NCI-H128 (cell line): ENCODE measurements at regions not wholly inside any gene's neighbourhood (a gene's known extent, or its start where the extent isn't known, plus 50 kb on each side); places are given as distances from the start of the nearest gene placed in this dataset.
A peak's percentile ranks its signal among the peaks of the same experiment; 100 is the strongest.

Experiments used
- DNase-seq: peaks from one replicate; lab custom pipeline; 2025; ENCODE audit not compliant: unreplicated experiment; lab: John Stamatoyannopoulos, UW

DNA sequence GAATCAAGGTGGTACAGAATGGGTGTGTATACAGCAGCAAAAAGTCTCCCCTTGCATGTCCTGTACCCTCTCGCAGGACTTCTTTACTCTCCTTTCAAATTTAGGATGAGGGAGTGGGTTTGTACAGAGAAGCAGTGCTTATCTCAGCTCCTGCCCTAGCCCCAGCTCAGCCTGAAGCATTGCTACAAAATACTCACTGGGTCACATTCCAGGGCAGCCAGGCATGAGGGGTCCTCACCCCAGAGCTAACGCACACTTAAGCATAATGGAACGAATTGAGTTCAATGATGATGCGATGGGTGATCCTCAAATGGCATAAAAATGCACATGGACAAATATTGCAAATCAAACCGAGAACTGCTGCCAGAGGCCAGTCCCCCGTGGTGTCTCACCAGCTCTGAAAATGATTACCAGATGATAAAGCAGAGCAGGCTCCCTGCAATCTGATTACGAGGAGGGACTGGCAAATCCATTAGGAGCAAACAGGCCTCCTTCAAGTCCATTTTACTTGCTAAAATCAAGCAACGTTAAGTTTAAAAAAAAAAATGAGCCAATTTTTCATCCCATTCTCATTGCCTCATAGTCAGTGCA, 231.6 kb upstream of the TAS2R1 start:
- no peak for DNase-seq

DNA sequence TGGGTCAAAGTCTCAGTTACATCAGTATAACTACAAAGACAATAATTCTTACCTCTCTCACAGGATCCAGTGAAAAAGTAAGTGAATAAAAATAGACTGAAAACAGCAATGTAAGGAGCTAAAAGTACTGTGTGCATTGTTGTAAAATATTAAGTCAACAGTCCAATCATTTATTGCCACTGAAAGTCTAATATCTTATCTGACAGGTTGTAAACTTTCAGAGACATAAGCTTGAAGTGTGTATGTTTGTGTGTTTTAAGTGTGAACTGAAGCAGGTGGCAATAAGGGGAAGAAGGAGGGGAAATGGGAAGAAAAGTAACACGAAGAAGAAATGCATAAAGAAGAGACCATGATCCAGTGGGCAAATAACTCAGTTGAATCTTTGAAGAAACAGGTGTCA, 229.7 kb upstream of the TAS2R1 start:
- no peak for DNase-seq

GRCh38 chr5:9858043-9858442, 227.9 kb upstream of the TAS2R1 start:
- DNase-seq = no peak

GRCh38 chr5:9853309-9853708, 223.2 kb upstream of the TAS2R1 start:
- no peak for DNase-seq

- no peak for DNase-seq
Observed at GRCh38 chr5:9852671-9853070, 222.5 kb upstream of the TAS2R1 start.

DNA sequence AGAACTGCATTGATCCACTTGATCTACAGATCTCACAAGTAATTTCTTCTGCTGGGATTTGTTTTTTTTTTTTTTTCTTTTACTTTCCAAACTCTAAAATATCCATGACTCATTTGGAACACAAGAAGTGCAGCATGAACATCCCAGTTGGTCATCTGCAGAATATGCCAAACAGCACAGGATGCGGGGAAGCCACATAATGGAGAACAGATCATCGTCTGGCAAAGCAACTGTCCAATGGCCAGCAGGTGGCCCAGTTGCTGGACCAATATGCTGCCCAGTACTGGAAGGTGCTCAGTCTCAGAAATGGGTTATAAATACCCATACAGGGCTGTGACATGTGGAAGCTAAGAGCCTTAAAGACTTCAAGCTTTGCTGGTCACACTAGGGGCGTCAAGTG, 221.3 kb upstream of the TAS2R1 start:
- no peak for DNase-seq

- DNase-seq = no peak
Observed at GRCh38 chr5:9850456-9850855, 220.3 kb upstream of the TAS2R1 start.

DNA sequence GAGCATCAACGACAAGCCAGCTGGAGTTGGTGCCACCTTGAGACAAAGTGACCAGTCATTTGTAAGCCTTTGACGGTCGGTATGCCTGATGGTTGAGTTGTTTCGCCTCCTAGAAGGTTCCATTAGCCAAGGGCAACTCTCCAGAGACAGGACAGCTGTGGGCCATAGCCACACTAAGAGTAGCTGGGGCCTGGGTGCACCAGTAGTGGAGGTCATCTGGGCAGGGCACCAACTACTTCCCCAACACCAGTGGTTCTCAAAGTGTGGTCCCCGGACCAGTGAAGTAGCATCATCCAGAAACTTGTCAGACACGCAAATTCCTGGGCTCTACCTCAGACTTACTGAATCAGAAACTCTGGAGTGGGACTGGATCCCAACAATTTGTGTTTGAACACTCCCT, 217.5 kb upstream of the TAS2R1 start:
- no peak for DNase-seq

DNA sequence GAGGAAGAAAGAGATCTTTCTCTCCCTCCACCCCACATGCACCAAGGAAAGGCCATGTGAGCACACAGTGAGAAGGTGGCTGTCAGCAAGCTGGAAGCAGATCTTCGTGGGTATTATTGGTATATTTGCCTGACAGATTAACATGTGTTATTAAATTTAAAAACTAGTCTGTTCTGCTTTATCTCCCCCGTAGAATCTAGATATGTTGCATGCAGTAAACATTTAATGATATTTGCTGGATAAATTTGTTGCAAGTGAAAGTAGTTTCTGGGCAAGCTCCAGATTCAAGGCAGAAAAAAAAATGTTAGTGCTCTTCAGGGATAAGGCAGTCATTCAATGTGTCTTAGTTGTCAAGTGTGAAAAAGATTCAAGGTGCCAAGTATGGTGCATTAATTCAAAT, 215.0 kb upstream of the TAS2R1 start:
- no peak for DNase-seq

- DNase-seq = no peak
Observed at GRCh38 chr5:9841516-9842170, 211.5 kb upstream of the TAS2R1 start.

DNA sequence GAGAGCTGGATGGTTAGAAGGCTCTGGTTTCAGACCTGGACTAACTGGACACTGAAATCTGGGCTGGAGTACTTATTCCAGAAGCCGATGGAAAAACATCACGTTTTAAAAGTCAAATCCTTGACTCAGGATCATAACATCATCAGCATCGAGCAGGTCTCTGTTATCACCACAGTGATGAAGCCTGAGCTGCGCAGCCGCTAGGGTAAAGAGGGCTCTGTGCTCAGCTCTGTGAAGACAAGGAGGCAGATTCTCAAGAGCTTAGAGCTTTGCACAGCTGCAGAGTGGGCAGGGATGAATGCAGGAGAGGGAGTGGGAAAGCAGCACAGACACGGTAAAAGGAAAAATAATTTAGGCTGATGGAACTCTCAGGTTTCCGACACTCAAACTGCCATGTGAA, 208.8 kb upstream of the TAS2R1 start:
- DNase-seq = peak; percentile 4

DNA sequence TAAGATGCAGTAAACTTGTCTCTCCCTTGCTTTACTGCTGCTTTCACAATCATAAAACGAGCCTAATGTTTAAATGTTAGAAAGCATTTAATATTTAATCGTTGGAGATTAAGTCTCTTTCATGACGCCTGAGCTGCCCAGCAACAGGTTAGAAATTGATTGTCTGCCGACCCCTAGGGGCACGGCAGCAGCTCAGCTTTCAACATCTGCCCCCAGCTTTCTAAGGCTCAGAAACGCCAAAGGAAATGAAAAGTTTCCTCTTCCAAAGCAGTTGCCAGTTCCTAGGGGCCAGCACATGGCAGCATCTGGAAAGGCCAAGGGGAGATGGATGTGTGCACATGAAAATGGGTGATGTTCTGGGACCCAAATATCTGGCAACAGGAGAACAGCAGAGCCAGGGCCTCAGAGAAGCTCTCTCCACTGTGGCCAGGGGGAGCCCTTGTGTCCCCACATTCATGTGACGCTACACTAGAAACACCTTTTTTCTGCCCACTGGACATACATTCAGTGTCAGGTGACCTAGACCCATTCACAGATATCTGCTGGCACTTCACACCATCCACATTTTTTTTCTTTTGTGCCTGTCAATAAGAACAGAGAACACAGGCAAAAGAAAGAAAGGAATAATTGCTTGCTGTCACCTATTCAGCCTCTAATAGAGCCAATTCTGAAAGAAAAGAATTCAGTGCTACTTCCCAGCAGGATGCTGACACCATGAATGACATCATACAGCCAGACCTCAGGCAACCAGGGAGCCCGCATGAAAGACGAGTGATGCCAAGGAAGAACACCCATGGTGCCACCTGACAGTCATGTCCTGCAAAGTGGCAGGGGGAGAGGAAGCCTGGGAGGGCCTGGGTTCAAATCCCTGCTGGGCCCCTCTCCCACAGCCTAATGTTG, 205.0 kb upstream of the TAS2R1 start:
- no peak for DNase-seq

DNA sequence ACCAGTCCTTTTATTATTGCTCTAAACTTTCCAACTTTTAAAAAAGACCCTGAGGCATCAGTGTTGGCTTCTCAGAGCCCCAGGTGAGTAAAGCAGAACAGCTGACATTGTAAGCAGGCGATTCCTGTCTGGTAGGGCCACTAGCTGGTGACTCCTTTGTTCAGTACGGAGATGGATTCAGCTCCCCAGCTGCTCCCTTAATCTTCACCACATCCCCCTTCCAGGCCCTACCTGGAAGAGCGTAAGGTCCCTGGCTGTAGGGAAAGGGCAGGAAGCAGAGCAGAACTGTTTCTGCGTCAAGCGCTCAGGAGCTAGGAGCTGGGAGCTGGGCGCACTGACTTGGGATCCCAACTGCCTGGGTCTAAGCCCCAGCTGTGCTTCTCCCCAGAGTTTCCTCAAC, 203.7 kb upstream of the TAS2R1 start:
- no peak for DNase-seq

DNA sequence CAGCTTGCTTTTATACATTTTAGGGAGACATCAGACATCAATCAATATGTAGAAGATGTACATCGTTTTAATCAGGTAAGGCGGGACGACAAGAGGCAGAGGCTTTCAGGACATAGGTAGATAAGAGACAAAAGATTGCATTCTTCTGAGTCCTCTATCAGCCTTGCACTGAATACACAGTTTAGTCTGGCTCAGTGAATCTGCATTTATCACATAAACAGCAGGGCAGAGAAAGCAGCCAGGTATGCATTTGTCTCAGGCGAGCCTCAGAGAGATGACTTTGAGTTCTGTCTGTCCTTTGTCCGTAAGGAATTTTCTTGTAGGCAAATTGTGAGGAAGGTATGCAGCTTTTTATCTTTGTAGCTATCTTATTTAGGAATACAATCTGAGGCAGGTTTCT, 202.8 kb upstream of the TAS2R1 start:
- no peak for DNase-seq

DNA sequence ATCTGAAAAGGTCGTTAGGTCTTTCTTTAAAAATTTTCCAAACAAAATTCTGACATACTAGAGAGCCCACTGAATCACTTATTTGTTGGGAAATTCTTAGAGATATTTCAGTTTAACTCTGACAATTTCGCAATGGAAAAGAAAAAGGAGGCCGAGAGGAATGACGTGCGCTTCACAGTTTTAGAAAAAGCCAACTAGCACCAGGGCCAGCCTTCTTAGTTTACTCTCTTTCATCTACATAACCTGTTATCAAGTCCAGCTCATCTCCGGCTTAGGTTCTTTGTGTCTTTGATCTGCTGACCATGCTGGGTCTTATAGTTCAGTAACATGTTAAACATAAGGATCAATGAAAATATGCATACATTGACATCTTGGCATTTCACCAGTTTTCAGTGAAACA, 201.7 kb upstream of the TAS2R1 start:
- no peak for DNase-seq

DNA sequence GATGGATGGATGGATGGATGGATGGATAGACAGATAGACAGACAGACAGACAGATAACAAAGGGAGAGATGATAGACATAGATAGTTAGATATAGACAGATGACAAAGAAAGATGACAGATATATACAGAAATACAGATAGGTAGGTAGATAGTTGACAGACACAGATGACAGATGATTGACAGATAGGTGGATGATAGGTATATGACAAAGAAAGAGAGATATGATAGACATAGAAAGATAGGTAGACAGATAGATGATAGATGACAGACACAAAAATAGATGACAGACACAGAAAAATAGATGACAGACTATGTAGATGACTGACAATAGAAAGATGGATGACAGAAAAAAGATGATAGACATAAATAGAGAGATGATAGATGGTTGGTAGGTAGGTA, 200.0 kb upstream of the TAS2R1 start:
- DNase-seq = no peak

DNA sequence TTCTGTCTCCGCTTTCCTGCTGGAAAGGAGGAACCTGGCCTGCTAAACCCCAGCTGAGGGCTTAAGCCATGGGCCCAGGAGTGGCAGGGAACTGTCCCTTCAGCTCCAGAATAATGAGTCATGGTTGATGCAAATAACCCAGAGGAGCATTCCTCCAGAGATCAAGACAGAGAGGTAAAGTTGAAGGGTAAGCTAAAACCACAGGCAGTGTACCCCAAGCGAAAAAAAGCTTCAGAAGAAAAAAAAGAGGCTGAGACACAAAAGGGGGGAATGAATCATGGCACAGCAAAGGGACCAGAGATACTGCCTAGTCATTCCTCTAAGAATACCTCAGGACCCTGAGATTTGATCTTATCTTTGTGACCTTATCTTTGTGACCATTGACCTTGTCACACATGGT, 199.5 kb upstream of the TAS2R1 start:
- DNase-seq = no peak

DNA sequence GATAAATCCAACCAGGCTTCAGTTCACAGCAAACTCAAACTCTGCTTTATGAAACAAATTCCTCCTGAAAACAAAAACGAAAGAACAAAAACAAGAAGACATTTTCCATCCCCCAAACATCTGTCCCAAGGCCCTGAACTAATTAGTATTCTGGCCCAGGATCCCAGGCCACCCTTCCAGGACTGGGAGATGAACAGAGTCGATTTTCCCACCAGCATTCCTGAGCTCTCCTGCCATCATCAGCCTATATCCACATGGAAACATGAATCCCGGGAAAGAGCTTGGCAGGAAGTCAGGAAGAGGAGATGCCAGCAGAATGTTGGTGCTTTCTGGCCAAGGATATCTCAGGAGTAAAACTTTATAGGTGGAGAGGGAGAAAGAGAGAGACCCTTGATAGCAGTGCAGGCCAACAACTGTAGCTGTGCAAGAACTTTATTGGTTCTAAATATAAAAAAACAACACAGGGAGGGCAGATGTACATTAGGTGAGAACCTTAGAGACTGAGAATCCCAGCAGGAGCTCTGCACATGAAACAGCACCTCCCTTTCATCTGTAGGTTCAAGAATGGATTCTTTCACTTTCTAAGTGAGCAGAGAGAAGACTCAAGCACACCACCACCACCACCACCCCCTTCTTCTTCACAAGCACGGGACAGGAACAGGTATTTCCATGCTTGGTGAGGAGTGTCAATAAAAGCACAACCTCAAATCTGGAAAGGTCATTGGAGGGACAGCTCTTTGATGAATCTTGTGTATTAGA, 190.7 kb upstream of the TAS2R1 start:
- no peak for DNase-seq

- no peak for DNase-seq
Observed at GRCh38 chr5:9818340-9818845, 188.2 kb upstream of the TAS2R1 start.

DNA sequence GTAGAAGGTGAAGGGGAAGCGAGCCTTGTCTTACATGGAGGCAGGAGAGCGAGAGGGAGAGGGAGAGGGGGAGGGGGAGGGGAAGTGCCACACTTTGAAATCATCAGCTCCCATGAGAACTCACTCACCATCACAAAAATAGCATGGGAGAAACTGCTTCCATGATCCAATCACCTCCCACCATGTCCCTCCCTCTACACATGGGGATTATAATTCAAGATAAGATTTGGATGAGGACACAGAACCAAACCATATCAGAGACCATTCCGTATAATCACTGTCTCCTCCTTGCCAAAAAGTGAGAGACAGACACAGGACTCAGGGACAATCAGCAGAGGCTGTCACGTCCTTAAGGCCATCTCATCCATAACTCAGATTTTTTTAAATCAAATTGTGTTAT, 187.7 kb upstream of the TAS2R1 start:
- no peak for DNase-seq

DNA sequence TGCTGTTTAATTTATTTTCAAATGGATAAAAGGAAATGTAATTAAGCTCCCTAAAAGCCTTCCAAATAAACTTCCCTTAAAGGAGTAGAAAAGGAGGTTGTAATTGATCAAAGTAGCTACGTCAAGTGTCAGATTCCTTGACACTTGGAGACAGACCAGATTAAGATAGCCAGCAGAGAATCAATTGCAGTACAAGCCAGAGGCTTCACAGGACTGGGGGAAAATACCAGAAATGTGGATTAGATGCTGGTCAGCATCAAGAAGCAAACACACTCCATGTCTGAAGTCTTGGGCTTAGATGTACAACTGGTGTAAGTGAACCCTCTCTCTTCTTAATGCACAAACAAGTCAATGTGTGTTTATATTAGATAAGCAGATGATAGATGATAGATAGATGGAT, 184.9 kb upstream of the TAS2R1 start:
- no peak for DNase-seq
